OCI-LY7 (cell line): ENCODE measurements at regions not wholly inside any gene's neighbourhood (a gene's known extent, or its start where the extent isn't known, plus 50 kb on each side); places are given as distances from the start of the nearest gene placed in this dataset.

Source experiments
- BruUV-seq: library from RNA; stranded (reverse); fragments of 400-500 nt; replicated peaks from 2 replicates; lab custom pipeline; 2021; lab: Mats Ljungman, UMichigan
- CTCF ChIA-PET: fragments of 300-600 bp; sonication (Branson Sonifier 250); formaldehyde crosslinking; loops from one replicate; lab custom pipeline; 2022; ENCODE audit warnings: antibody characterized with exemption; ENCODE audit not compliant: unreplicated experiment; lab: Charles Lee
- POLR2A ChIA-PET: fragments of 300-600 bp; sonication (Branson Sonifier 250); formaldehyde crosslinking; loops from one replicate; lab custom pipeline; 2022; ENCODE audit warnings: antibody characterized with exemption; lab: Charles Lee
- DNase-seq: peaks from one replicate; pipeline ENCODE4 v3.0.0-alpha.2; 2015; ENCODE audit warnings: low spot score
- H2AFZ ChIP-seq: fragments of 200-600 bp; sonication (generic), shearing (Covaris generic); 2 replicates; pipeline ENCODE4 v1.6.1; 2014; ENCODE audit warnings: mild to moderate bottlenecking, antibody characterized with exemption, low read length, moderate library complexity
- H3K27ac ChIP-seq: fragments of 200-600 bp; sonication (generic); 2 replicates; pipeline ENCODE4 v1.5.1; 2014; ENCODE audit warnings: mixed run types, low read depth, mild to moderate bottlenecking, moderate library complexity, low read length, inconsistent platforms; ENCODE audit not compliant: poor library complexity, severe bottlenecking
- H3K36me3 ChIP-seq: fragments of 200-600 bp; sonication (generic); 2 replicates; pipeline ENCODE4 v1.6.1; 2014; ENCODE audit warnings: mild to moderate bottlenecking, antibody characterized with exemption, low read length, moderate library complexity, mixed read lengths; ENCODE audit not compliant: insufficient read depth
- H3K4me1 ChIP-seq: fragments of 200-600 bp; sonication (generic); 2 replicates; pipeline ENCODE4 v1.5.1; 2014; ENCODE audit warnings: mild to moderate bottlenecking, low read length; ENCODE audit not compliant: insufficient read depth, poor library complexity, severe bottlenecking
- H3K4me2 ChIP-seq: fragments of 200-600 bp; sonication (generic); 2 replicates; pipeline ENCODE4 v1.6.1; 2014; ENCODE audit warnings: mild to moderate bottlenecking, low read length
- H3K4me3 ChIP-seq: fragments of 200-600 bp; sonication (generic); 2 replicates; pipeline ENCODE4 v1.5.1; 2014; ENCODE audit warnings: mild to moderate bottlenecking, low read depth, low read length; ENCODE audit not compliant: poor library complexity, severe bottlenecking
- H3K79me2 ChIP-seq: fragments of 200-600 bp; sonication (generic); 2 replicates; pipeline ENCODE4 v1.6.1; 2016; ENCODE audit warnings: low read depth, mild to moderate bottlenecking, low read length, moderate library complexity, mixed read lengths; ENCODE audit not compliant: insufficient read depth
- H3K9me2 ChIP-seq: fragments of 200-600 bp; sonication (generic); 2 replicates; pipeline ENCODE4 v1.6.1; 2016; ENCODE audit warnings: mild to moderate bottlenecking, low read length, mixed read lengths; ENCODE audit not compliant: insufficient read depth
- H3K9me3 ChIP-seq: fragments of 200-600 bp; sonication (generic); 2 replicates; pipeline ENCODE4 v1.6.1; 2014; ENCODE audit warnings: mild to moderate bottlenecking, mixed run types, low read length, mixed read lengths
- H4K20me1 ChIP-seq: fragments of 200-600 bp; sonication (generic); 2 replicates; pipeline ENCODE4 v1.6.1; 2014; ENCODE audit warnings: mild to moderate bottlenecking, antibody characterized with exemption, low read length, moderate library complexity, mixed read lengths; ENCODE audit not compliant: insufficient read depth
- CTCF ChIP-seq: fragments of 200-600 bp; sonication (generic); conservative IDR thresholded peaks from 2 replicates; pipeline ENCODE4 v1.5.1; 2014; ENCODE audit warnings: mild to moderate bottlenecking, antibody characterized with exemption, low read length, moderate library complexity, mixed read lengths
- EZH2phosphoT487 ChIP-seq: fragments of 200-600 bp; sonication (generic); IDR thresholded peaks from 2 replicates; pipeline ENCODE4 v1.6.1; 2018; ENCODE audit warnings: low read depth, borderline replicate concordance, mild to moderate bottlenecking, mixed run types, antibody characterized with exemption, low read length, moderate library complexity, mixed read lengths
- intact Hi-C: fragments of 100-400 bp; cut with micrococcal nuclease; formaldehyde crosslinking; loops from one replicate; pipeline ENCODE4 v1.10.0; 2022; ENCODE audit not compliant: unreplicated experiment

GRCh38 chr6:23177806-23178205, 608.4 kb downstream of the HDGFL1 start:
- TF ChIP-seq CTCF (no peak), EZH2phosphoT487 (no peak)
- no peaks in the 10 kb centered on the region for H3K9me2 ChIP-seq
- CTCF ChIA-PET, result no interaction called here
- no peak overlapping the region for H3K4me3 ChIP-seq
- no TSS peak for BruUV-seq
- POLR2A ChIA-PET, result interaction anchor here (0.5 kb wide), 2 partner anchors 957 to 1012 kb away, joined by 3 to 8 read pairs; no protein-coding TSS in a partner anchor
- no peak overlapping the region for H3K27ac ChIP-seq
- intact Hi-C loops, result no loop called here
- no peak for DNase-seq
- no peaks in the 10 kb centered on the region for H3K36me3 ChIP-seq
- no peak overlapping the region for H3K4me2 ChIP-seq
- no peaks in the 10 kb centered on the region for H4K20me1 ChIP-seq
- H3K9me3 ChIP-seq, result no peaks in the 10 kb centered on the region
- H2AFZ ChIP-seq, result no peak overlapping the region
- no peaks in the 10 kb centered on the region for H3K79me2 ChIP-seq
- H3K4me1 ChIP-seq, result no peaks in the 10 kb centered on the region

GRCh38 chr6:23179994-23180393, 610.6 kb downstream of the HDGFL1 start:
- Histone ChIP-seq H3K9me3 (no peaks in the 10 kb centered on the region), H3K79me2 (no peaks in the 10 kb centered on the region), H3K4me3 (no peak overlapping the region), H2AFZ (no peak overlapping the region), H3K4me1 (no peaks in the 10 kb centered on the region), H3K9me2 (no peaks in the 10 kb centered on the region), H3K27ac (no peak overlapping the region), H3K4me2 (no peak overlapping the region), H4K20me1 (no peaks in the 10 kb centered on the region), H3K36me3 (no peaks in the 10 kb centered on the region)
- POLR2A ChIA-PET, result interaction anchor here (0.6 kb wide), 1 partner anchor 10 kb away, joined by 4 read pairs; no protein-coding TSS in a partner anchor
- DNase-seq, result no peak
- intact Hi-C loops, result no loop called here
- BruUV-seq, result no TSS peak
- CTCF ChIA-PET, result no interaction called here
- no peak for TF ChIP-seq EZH2phosphoT487
- no peak for TF ChIP-seq CTCF

- Histone ChIP-seq H3K9me3 (no peaks in the 10 kb centered on the region), H3K79me2 (no peaks in the 10 kb centered on the region), H3K4me2 (no peak overlapping the region), H3K9me2 (no peaks in the 10 kb centered on the region), H3K27ac (no peak overlapping the region), H4K20me1 (no peaks in the 10 kb centered on the region), H3K36me3 (no peaks in the 10 kb centered on the region), H2AFZ (no peak overlapping the region), H3K4me3 (no peak overlapping the region), H3K4me1 (no peaks in the 10 kb centered on the region)
- BruUV-seq, result no TSS peak
- DNase-seq, result no peak
- ChIA-PET POLR2A (no interaction called here), CTCF (no interaction called here)
- no peak for TF ChIP-seq CTCF
- TF ChIP-seq EZH2phosphoT487, result no peak
- intact Hi-C loops, result no loop called here
Measured at GRCh38 chr6:23180504-23181293, 611.3 kb downstream of the HDGFL1 start.
